ENCODE measurements at regions not wholly inside any gene's neighbourhood (a gene's known extent, or its start where the extent isn't known, plus 50 kb on each side); places are given as distances from the start of the nearest gene placed in this dataset.
"Not testable (repeated sequence)": the region's sequence is repeated elsewhere in the genome, so short reads cannot be mapped to it uniquely, and the experiment has no call there.

DNA sequence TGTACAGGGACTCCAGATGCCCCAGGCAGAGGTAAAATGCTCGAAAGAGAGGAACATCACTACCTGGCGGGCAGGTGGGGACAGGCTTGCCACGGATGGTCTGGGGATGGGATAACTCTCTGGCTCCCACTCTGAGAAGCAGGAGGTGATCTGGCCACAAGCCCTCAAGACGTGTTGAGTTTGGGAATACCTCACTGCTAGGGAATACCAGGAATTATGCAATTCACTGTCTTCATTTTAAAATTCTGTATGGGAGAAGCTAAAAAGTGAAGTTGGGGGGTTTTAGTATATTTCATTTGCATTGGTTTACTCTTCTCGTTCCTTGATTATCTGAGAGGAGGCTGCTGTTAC lies 510.4 kb downstream of the CCDC171 start:
- no peak for DNase-seq (ENCODE audit: low spot score)
- in situ Hi-C loops (cut with MboI; ENCODE audit: low sequenced_read_pairs, unreplicated experiment) = no loop called here
- TF ChIP-seq, protein P1, sequence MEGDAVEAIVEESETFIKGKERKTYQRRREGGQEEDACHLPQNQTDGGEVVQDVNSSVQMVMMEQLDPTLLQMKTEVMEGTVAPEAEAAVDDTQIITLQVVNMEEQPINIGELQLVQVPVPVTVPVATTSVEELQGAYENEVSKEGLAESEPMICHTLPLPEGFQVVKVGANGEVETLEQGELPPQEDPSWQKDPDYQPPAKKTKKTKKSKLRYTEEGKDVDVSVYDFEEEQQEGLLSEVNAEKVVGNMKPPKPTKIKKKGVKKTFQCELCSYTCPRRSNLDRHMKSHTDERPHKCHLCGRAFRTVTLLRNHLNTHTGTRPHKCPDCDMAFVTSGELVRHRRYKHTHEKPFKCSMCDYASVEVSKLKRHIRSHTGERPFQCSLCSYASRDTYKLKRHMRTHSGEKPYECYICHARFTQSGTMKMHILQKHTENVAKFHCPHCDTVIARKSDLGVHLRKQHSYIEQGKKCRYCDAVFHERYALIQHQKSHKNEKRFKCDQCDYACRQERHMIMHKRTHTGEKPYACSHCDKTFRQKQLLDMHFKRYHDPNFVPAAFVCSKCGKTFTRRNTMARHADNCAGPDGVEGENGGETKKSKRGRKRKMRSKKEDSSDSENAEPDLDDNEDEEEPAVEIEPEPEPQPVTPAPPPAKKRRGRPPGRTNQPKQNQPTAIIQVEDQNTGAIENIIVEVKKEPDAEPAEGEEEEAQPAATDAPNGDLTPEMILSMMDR (IDR thresholded peaks at IDR 0.05; ENCODE audit: borderline replicate concordance, control extremely low read depth, extremely low read depth, insufficient read depth, missing control alignments) = no peak

DNA sequence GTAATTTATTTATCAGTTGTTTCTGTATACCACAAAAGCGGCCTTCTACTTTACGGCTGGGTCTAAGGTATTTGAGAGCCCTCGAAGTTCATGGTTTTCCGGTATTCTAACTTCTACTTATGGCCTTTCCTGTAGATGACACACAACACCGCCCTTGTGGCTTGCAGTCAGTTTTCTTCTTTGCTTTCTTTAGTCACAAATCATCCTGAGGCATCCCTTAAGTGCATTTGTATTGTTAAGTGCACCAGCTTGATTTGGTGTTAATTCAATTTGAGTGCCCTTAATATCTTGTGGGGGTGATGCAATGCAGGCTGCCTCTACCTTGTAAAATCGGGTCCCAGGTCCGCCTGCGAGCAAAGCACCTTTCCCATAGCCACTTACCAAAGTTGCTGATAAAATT lies 511.9 kb downstream of the CCDC171 start:
- in situ Hi-C loops (cut with MboI; ENCODE audit: low sequenced_read_pairs, unreplicated experiment) = no loop called here
- TF ChIP-seq, protein P1 (IDR thresholded peaks at IDR 0.05; ENCODE audit: borderline replicate concordance, control extremely low read depth, extremely low read depth, insufficient read depth, missing control alignments) = no peak
- no peak for DNase-seq (ENCODE audit: low spot score)

DNA sequence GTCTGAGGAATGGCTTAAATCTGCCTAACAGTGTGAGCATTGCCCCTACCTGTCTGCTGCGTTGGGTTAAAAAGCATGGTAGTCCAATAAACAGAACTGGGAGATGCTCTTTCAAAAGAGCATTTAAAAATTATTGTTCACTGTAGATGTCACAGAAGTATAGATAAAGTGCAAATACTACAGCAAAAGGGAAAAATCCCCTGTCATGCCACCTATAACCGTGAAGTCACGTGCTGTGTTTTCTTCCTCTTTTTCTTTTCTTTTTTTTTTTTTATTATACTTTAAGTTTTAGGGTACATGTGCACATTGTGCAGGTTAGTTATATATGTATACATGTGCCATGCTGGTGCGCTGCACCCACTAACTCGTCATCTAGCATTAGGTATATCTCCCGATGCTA lies 513.4 kb downstream of the CCDC171 start:
- in situ Hi-C loops (cut with MboI; ENCODE audit: low sequenced_read_pairs, unreplicated experiment); DNase-seq (ENCODE audit: low spot score): not testable (repeated sequence)

DNA sequence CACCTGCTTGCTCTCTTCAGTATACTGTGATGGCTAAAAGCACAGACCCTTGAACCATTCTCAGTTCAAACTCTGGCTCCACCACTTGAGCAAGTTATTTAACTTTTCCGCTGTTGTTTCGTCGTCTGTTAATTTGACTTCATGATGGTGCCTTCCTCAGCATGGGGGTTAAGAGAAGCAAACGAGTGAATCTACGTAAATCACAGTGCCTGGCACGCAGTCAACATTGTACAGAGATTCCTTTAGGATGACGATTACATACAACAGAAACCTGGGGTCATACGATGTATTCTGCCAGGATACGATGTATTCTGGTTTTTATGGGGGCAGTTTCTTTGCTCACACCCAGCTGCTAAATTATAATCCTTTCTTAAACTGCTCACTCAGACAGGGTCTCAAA lies 515.6 kb downstream of the CCDC171 start:
- DNase-seq (ENCODE audit: low spot score) = no peak
- in situ Hi-C loops (cut with MboI; ENCODE audit: low sequenced_read_pairs, unreplicated experiment) = no loop called here
- TF ChIP-seq, protein P1 (IDR thresholded peaks at IDR 0.05; ENCODE audit: borderline replicate concordance, control extremely low read depth, extremely low read depth, insufficient read depth, missing control alignments) = no peak

DNA sequence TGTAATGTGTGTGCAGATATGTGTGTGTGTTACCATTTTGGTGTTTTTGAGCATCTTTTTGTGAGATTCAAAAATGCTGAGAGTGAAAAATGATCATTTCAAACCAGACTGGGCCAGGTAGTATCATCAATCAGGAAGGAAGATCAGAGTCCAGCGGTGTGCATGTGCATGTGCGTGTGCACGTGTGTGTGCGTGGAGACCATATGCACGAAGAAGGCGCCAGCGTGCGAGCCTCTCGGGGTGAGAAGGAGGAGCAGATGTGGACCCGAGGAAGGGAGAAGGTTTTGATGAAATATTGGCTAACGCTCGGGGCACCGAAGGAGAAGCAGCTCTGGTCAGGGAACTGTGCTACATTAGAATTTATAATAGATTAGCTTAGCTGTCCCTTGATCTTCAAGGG lies 516.4 kb downstream of the CCDC171 start:
- in situ Hi-C loops (cut with MboI; ENCODE audit: low sequenced_read_pairs, unreplicated experiment) = no loop called here
- no peak for DNase-seq (ENCODE audit: low spot score)
- TF ChIP-seq, protein P1 (IDR thresholded peaks at IDR 0.05; ENCODE audit: borderline replicate concordance, control extremely low read depth, extremely low read depth, insufficient read depth, missing control alignments) = no peak

DNA sequence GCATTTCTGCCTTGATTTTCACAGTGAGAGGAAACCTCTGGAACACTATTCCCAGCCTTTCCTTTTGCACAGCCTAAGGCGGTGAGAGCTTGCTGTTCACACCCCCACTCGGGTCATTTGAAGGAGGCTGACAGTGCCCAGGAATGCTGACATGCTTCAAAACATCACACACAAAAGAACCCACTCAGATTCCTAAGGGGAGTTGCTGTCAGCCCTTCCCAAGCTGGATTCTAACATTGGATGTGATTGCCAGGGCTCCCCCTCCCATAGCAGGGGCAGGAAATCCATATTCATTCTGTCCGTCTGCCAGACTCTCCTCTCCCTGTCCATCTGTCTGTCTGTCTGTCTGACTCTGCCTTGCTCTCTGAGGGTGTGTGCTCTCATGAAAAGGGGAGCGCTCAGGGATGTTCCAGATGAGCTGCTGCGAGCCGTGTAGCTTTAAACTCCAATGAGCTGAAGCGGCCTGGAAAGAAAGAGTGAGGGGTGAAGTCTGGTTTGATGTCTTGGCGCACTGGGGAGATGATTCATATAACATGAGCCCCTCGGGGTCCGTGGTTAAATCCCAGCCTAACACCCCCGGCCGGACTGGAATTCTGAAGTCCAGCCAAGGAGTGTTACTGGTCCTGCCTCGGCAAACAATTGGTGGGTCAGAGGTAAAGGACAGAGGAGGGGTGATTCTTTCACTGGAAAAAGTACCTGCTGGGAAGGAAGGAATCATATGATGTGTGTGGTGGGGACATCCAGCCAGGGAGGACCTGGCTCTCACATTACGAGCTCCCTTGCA lies 517.0 kb downstream of the CCDC171 start:
- no peak for DNase-seq (ENCODE audit: low spot score)
- TF ChIP-seq, protein P1 (IDR thresholded peaks at IDR 0.05; ENCODE audit: borderline replicate concordance, control extremely low read depth, extremely low read depth, insufficient read depth, missing control alignments) = no peak
- in situ Hi-C loops (cut with MboI; ENCODE audit: low sequenced_read_pairs, unreplicated experiment) = no loop called here

DNA sequence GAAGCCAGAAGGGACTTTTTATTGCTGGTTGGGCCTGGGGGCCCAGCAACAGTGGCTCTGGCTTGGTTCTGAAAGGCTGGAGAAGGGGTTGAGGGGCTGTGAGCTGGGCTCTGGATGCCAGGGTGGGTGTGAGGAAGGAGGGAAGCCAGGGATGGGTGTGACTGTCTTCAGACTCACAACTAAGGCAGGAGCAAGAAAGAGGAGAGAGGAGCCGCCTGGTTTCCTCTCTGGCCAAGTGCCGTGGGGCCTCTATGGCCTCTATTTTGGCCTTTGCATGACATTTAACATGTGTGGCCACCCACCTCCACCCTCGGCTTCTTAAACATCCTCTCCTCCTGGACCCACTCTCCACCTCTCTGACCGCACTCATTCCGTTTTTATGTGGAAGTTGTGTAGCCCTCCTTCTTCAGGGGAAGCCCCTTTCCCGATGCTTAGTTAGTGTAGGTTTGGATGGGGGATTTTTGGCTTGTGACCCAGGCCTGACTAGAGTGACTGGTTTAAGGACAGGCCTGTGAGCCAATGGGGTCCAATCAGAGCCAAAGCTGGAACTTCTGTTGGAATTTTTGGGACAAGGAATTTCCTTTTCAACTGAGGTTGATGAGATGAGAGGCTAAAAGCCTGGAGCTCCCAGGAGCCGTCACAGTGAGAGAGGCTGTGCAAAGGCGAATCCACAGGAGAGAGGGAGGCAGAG lies 517.8 kb downstream of the CCDC171 start:
- in situ Hi-C loops (cut with MboI; ENCODE audit: low sequenced_read_pairs, unreplicated experiment) = no loop called here
- TF ChIP-seq, protein P1 (IDR thresholded peaks at IDR 0.05; ENCODE audit: borderline replicate concordance, control extremely low read depth, extremely low read depth, insufficient read depth, missing control alignments) = no peak
- no peak for DNase-seq (ENCODE audit: low spot score)

Data from GM13976 (cell line).